Liver (tissue), 3 donors: ENCODE measurements at regions not wholly inside any gene's neighbourhood (a gene's known extent, or its start where the extent isn't known, plus 50 kb on each side); places are given as distances from the start of the nearest gene placed in this dataset.

Source experiments
- EGR1 ChIP-seq, 2 donors: IDR thresholded peaks; 2 replicates each; pipeline ENCODE4 v1.6.1; 2016 to 2018; ENCODE audit warnings: antibody characterized with exemption in 2 of 2, low read depth in 2 of 2
- FOXA1 ChIP-seq: IDR thresholded peaks from 2 replicates; pipeline ENCODE4 v1.6.1; 2016; ENCODE audit warnings: antibody characterized with exemption
- HNF4A ChIP-seq, 2 donors: conservative IDR thresholded peaks; 2 replicates each; pipeline ENCODE4 v1.6.1; 2016; ENCODE audit warnings: antibody characterized with exemption in 2 of 2, mild to moderate bottlenecking in 2 of 2
- JUND ChIP-seq, 2 donors: IDR thresholded peaks; 2 replicates each; pipeline ENCODE4 v1.6.1; 2016; ENCODE audit warnings: antibody characterized with exemption in 2 of 2
- NR2F2 ChIP-seq: IDR thresholded peaks from 2 replicates; pipeline ENCODE4 v1.6.1; 2016; ENCODE audit warnings: antibody characterized with exemption
- RAD21 ChIP-seq, 2 donors: IDR thresholded peaks; 2 replicates each; pipeline ENCODE4 v1.6.1; 2016; ENCODE audit warnings: antibody characterized with exemption in 2 of 2, mild to moderate bottlenecking in 2 of 2
- SP1 ChIP-seq: IDR thresholded peaks from 2 replicates; pipeline ENCODE4 v1.6.1; 2018; ENCODE audit warnings: antibody characterized with exemption, mild to moderate bottlenecking
- TAF1 ChIP-seq: conservative IDR thresholded peaks from 2 replicates; pipeline ENCODE4 v1.6.1; 2016; ENCODE audit warnings: antibody characterized with exemption, mild to moderate bottlenecking
- YY1 ChIP-seq: IDR thresholded peaks from 2 replicates; pipeline ENCODE4 v1.6.1; 2016; ENCODE audit warnings: antibody characterized with exemption, mild to moderate bottlenecking
- TF ChIP-seq, protein P1 (sequence below): fragments of 150-350 bp; IDR thresholded peaks from 2 replicates; pipeline ENCODE4 v1.5.1; 2017; ENCODE audit warnings: improper control_type of control experiment, low read depth, low read length; ENCODE audit not compliant: missing input control
- TF ChIP-seq, protein P2 (sequence below): IDR thresholded peaks from 2 replicates; pipeline ENCODE4 v1.6.1; 2016; ENCODE audit warnings: antibody characterized with exemption
- donor health status: healthy.
- donor health status: healthy.

DNA sequence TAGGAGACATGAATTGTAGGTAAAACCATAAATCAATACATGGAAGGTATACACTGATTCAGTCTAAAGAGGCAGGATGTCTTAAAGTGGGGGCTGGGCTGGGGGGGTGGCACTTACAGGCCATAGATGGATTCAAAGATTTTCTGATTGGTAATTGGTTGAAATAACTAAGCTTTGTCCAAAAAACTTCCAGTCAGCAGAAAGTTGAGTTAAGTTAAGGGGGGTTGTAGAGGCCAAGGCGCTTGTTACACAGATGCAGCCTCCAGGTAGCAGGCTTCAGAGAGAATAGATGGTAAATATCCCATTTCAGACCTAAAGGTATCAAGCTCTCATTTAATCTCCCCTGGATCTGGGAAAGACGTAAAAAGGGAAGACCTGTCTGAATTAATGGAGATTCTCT, 233.6 kb upstream of the NRXN1 start:
- TF ChIP-seq YY1 (no peak), NR2F2 (no peak), SP1 (no peak), FOXA1 (no peak), RAD21 (IDR thresholded peaks at IDR 0.05) (no peak), JUND (IDR thresholded peaks at IDR 0.05) (no peak), EGR1 (IDR thresholded peaks at IDR 0.05; ENCODE audit: low read depth in 2 of 2) (no peak), TAF1 (no peak), HNF4A (conservative IDR thresholded peaks at IDR 0.05) (no peak)
- TF ChIP-seq, protein P1, sequence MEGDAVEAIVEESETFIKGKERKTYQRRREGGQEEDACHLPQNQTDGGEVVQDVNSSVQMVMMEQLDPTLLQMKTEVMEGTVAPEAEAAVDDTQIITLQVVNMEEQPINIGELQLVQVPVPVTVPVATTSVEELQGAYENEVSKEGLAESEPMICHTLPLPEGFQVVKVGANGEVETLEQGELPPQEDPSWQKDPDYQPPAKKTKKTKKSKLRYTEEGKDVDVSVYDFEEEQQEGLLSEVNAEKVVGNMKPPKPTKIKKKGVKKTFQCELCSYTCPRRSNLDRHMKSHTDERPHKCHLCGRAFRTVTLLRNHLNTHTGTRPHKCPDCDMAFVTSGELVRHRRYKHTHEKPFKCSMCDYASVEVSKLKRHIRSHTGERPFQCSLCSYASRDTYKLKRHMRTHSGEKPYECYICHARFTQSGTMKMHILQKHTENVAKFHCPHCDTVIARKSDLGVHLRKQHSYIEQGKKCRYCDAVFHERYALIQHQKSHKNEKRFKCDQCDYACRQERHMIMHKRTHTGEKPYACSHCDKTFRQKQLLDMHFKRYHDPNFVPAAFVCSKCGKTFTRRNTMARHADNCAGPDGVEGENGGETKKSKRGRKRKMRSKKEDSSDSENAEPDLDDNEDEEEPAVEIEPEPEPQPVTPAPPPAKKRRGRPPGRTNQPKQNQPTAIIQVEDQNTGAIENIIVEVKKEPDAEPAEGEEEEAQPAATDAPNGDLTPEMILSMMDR, result no peak
- TF ChIP-seq, protein P2, sequence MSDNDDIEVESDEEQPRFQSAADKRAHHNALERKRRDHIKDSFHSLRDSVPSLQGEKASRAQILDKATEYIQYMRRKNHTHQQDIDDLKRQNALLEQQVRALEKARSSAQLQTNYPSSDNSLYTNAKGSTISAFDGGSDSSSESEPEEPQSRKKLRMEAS, result no peak
